GM21825 (cell line): ENCODE measurements at regions not wholly inside any gene's neighbourhood (a gene's known extent, or its start where the extent isn't known, plus 50 kb on each side); places are given as distances from the start of the nearest gene placed in this dataset.

Source experiments
- ATAC-seq: cut with Tn5 transposase; IDR thresholded peaks from one replicate; pipeline ENCODE4 v1.9.1; 2021; ENCODE audit warnings: mild to moderate bottlenecking, moderate library complexity; ENCODE audit not compliant: unreplicated experiment

DNA sequence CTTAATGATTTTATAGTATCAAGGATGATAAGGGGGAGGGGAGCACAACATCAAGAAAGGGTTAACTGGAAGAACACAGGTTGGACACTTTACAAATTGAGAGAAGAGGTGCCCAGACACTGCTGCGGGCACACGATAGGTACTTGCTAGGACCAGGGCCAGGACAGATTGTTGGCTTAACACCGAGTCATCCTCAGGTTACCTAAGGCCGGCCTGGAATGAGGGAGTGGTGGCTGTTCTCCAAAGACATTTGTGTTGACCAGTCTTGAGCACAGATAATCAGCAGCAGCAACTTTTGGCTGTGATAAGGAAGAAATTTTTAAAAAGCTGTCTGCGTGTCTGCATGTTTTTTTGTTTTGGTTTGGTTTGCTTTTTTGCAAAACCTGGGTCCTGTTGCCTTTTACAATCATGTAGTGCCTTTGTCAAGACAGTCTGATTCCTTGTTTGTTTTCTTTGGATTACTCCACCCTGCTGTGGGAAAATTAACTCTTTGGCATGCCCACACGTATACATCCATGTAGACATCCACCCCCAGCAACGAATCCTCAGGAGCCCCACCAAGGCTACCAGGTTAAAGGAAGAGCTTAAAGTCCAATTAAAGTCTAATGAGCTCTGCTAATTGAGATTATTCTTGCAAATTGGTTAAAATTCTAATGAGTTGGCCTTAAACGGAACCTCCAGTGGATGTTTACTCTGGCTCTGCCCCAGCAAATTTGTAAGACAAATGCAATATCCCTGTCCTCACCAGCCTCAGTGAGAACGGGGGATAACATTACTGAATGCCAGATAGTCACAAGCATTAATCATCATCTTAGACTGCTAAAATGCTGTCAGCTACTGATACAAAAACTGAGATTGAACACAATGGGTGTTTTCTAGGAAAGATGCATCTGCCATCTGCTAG lies 382.3 kb downstream of the ACTL7B start:
- ATAC-seq, result no peak

DNA sequence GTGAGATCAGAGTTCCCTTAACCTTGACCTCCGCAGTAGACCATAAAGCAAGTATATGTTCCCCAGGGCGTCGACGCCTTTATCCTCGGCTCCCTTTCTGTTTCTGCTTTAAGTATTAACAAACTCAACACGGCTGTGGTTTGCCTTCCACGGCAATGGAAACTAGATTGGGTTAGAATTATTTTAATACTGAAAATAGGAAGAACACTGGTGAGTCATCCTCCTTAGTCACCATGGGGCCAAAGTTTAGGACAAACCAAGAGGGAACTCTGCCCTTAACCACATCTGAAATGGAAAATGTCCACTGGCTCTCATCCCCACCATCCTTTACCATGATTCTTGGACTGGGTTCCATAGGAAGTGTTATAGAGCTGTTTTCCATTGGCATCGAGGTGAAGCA lies 386.1 kb downstream of the ACTL7B start:
- ATAC-seq, result no peak

DNA sequence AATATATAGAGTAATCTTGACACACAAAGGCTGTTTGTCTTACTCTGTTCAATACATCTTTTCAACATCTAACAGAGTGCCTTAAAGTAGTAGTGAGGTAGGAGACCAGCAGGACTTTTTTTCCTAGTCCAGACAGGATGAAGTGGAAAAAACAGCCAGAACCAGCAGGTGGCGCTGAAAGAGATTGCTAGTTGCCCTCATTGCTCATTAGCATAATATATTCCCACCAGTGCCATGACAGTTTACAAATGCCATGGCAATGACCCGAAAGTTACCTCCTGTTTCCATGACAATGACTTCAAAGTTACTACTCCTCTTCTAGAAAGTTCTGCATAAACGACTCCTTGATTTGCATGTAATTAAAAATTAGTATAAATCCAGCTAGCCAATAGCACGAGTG lies 387.4 kb downstream of the ACTL7B start:
- ATAC-seq, result no peak

DNA sequence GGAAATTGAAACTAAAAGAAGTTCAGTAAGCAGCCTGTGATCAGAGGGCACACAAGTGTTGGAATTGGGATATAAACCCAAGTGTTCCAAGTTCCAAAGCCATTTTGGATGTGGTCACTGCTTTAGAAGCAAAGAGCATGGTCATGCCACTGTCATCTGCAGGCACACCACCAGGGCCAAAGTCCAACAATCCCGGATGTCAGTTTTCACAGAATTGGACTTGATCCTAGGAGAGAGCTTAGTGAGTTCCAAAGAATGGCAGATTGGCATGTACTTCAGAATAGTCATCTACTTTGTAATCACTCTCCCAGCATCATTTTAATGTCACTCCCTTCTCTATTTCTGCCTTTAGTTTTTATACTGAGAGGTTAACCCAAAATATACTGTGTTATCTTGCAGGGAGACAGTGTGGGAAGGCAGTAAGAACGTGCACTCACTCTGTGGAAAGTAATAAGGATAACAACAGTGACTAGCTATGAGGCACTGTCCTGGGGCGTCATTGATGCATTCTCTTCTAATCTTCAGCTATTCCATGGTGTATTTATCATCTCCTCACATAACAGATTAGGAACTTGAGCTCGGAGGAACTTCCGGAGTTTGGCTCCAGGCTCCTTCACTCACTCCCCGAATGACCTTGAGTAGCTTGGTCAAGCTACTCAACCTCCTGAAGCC lies 388.0 kb downstream of the ACTL7B start:
- ATAC-seq, result no peak

DNA sequence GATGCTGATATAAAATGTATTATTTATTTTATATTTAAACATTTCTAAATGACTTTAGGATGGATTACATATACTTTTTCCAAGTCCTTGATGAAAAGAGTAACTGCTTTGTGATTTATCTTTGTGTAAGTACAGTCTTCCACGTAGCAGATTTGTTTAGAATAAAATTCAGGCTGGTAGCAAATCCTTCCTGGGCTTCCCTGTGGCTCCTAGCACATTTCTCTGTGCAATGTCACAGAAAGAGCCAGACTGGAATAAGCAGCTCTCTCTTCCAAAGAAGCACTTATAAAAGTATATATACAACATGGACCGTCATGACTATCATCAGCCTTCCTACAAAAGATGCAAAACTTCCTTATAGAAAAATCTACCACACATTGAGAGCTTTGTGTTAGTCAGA lies 388.6 kb downstream of the ACTL7B start:
- no peak for ATAC-seq

DNA sequence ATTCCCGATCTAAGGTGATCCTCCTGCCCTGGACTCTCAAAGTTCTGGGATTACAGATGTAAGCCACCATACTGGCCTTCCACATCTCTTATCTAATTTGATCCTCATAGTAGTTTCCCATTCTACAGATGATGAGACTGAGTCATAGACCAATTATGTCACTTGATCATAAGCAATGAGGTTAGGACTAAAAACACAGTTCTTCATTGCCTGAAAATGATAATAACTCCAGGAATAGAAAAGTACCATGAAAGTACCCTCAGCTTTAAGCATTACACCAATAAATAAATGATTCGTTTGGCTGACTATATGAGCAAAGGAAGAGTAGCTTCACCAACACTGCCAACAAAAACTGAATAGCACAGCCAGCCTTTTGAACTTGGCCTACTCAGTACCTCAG lies 389.5 kb downstream of the ACTL7B start:
- no peak for ATAC-seq

DNA sequence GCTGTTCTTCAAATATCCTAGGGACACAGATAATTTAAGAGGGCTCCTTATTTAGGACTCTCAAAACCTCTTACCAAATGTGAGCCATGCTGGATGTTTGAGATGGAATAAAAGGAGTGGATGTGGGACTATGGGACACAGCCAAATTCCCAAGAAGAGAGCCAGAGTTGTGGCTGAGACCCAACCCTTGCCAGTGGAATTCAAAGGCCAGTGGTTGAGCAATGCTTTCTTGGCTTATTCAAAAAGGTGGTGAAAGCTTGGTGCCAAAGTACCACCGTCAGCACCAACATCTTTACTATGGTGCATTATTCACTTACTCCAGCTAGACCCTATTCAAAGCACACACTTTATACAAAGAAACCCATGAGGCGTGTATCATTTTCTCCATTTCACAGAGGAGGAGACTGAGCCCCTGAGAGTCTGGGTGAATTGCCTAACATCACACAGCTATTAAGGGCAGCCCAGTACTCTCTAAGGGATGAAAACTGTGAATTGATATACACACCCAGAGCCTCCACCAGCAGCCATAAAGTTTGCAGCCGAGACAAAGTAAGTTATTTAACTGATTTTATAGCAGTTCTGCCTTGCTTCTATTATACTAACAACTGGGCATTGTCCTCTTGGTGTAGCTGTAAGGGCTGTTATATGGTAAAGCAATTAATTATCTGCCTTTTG lies 391.7 kb downstream of the ACTL7B start:
- ATAC-seq, result no peak

DNA sequence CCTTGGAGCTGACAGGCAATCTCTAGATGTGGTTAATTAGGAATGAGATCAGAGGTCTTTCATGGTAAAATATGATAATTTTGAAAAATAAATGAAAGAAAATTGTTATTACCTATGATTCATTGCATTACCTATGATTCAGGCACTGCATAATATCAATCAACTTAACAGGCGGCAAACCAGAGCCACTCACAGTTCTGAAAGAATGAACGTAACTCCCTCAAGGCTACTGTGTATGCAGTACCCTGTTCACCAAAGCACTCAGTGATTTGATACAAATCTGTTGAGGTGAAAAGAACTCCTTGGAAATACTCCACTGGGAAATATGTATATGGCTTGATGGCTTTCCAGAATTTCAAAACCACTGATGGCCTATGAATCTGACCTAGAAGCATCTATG lies 398.9 kb downstream of the ACTL7B start:
- ATAC-seq, result no peak

DNA sequence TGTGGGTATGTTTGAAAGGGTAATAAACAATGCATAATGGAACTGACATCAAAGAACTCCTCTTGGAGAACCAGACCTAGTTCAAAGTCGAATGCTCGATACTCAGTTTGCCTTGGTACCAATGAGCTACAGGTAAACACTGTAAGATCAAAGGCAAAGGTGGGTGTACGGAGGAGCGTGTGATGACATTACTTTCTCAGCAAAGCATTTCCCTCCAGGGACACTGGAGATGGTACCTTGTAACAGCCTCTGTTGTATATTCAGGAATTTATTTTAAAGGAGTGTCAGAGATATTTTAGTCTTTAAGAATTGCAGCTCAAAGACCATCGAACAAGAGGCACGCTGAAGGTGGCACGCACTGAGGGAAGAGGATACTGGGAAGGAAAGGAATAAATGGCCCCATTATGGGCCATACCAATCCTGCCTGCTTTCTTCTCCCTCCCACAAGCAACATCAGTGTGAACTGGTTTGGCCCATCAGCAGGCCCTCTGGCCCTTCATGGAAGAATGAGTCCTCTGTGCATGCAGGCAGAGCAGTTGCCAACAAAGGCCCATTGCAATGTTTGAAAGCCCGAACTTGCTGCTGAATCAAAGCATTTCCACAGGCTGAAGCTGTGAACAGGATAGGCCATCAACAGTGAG lies 410.2 kb downstream of the ACTL7B start:
- ATAC-seq, result no peak

DNA sequence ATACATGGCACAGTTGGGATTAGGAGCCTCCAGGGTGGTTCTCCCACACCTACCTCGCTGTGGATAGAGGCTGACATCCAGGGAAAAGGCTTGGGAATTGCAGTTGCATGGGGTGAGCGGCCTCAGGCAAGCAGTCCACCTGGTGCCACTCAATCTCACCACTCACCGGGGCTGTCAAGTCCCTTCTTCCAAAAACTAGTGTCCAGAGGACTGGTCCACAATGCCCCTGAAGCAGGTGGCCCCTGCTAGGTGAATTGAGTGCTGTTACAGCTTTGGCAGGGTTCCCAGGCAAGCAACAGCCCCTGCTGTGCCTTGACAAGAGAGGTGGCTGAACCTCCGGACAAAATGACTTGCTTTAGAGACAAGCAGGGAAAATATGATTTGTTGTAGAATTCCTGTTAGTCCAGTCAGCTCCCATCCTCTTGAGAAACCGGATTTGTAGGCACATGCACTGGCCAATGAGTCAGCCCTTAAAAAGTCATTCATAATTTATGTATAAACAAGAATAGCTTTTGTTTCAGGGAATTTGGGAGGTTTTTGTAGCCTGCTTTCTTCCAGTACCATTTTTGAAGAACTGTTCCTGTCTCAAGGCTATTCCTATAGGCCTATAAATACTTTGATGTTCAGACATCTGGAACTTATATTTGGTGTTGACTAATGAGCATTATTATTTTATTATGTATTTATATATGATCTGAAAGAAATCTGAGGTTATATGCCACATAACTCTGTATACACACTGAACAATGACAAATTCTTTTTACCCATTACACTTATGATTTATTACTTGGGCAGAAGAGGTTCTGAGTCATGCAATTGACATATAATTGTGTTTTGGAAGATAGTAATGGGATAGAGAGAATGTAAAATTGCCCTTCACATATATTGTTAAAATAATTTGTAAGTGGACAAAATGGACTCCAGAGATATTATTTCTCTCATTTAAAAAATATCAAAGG lies 411.1 kb downstream of the ACTL7B start:
- ATAC-seq, result no peak

DNA sequence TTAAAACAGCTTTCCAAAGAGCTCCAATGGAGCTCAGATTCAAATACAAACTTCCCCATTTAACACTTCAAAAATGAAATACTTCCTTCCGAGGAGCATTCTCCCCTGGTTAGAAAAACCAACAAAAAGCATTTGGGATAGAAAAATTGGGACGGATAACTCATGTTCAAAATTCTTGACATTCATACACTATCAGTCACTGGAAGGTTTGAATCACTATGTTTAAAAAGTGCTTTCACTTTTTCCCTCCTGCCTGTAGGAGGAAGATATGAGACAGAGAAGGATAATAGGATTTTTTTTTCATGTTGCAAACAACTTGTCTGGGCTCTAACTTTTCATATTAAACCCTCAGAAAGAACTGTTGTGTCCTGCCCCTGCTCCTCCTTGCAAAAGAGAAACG lies 412.0 kb downstream of the ACTL7B start:
- ATAC-seq, result no peak

DNA sequence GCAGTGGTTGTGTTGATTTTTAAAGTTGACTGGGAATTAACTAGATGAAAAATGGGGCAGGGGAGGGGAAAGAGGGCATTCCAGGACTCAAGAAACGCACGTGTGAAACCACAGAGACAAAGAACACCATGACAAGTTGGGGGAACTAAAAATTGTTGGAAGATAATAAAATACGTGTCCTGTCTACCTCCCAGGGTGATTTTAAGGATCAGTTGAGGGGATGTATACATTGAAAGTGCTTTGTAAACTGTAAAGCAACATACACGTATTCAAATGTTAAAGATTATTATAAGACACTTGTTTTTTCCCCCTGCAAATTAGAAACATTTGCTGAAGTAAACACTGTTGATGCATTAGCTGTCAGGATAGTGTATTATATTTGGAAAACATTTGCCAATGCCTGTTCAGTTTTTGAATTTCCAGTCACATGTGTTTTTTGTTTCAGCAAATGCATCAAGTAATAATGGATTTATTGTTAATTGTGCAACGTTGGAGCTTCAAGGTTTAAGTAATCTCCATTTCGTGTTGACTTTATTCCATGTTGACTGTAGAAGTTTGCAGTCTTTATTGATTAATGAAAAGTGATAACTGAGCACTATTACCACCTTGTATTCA lies 412.7 kb downstream of the ACTL7B start:
- no peak for ATAC-seq

DNA sequence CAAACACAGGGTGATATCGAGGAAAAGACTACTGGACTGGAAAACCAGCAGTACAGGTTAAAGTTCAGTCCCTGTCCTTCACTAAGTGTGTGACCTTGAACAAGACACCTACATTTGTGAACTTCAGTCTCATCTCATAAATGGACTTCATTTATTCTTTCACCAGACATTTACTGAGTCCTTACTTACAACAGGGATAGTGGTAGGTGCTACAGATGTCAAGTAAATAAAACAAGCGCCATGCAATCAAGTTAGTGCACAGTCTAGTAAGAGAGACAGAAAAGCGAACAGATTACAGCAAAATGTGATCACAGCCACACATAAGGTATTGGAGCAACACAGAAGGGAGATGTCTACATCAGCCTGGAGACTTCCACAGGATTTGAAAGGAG lies 413.2 kb downstream of the ACTL7B start:
- ATAC-seq, result no peak

DNA sequence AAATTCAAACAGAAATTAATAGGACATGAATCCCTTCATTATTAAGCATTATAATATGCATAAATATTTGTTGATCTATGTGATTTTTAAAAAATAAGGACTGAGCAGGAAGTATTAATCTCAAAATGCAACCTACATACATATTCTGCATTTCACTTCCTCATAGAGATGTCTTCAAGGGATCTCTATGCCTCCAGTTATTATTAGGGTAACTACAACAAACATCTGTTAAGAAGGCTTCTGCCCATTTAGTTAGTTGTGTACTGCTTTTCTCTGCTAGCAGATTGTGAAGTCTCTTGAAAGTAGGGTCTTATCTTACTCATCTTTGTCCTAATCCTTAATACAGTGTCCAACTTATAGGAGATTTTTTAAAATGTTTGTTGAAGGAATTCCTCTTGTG lies 414.1 kb downstream of the ACTL7B start:
- no peak for ATAC-seq

DNA sequence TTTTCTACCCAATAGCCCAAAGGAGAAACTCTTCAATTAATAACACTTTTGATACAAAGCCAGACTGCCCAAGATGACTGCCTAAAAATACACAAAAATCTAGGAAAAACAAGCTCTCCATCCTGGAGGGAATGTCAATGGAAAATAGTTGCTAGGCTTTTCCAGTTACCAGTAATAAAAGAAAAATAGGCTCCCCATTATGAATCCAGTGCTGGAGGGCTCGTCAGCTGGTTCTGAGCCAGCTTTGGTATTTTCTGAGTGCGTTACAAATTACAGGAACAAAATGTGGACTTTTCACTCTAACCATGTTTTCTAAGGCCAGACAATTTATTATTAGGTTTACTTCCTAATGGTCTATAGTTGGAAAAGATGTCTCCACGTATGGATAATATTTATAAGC lies 414.5 kb downstream of the ACTL7B start:
- no peak for ATAC-seq

DNA sequence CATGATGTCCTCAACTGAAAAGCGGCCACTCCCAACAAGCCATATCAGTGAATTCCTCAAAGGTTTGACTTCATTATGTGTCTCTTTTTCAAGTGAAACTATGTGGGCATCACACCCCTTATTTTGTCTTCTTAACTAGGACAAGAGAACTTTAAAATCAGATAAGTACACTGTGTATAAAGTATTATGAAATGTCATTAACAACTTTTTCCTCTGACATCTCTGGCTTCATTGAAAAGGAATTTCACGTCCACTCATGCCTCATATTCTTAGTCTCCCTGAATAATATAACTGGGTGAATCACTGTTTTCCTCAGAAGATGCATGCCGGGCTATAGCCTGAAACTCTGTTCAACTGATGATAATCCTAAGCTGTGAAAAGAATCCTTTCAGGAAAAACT lies 415.8 kb downstream of the ACTL7B start:
- ATAC-seq, result no peak

DNA sequence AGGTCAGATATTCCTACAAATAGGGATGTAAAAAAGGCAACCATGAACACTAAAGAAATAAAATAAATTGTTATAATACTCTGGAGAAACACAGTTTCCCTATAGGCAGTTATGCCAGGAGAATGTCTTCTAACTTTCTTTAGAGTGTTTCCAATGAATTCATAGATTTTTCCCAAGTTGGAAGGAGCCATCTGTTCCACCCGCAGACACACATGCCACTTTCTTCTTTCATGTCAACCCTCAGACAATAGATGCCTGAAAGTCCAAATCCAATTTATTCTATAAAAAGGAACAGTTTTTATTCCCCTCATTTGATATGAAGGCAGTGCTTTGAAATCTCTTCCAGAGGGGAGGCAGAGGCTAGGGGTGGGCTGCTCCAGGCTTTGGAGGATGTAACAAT lies 418.1 kb downstream of the ACTL7B start:
- ATAC-seq, result no peak

DNA sequence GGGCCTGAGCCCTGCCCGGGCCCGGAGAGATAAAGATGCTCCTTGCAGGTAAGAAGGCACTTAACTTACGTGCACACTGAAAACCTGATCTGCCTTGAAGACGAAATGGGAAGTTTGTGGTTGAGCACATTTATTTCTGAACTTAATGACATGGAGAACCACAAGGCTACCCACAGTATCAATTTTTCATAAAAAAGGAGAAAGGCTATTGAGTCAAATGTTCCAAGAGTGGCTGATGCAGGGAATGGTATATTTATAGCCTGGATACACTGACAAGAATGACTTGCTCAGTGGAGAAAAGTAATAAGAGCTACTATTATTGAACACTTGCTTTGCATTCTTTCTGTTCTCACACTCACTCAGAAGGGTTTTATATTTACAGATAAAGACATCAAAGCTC lies 419.3 kb downstream of the ACTL7B start:
- ATAC-seq, result no peak

DNA sequence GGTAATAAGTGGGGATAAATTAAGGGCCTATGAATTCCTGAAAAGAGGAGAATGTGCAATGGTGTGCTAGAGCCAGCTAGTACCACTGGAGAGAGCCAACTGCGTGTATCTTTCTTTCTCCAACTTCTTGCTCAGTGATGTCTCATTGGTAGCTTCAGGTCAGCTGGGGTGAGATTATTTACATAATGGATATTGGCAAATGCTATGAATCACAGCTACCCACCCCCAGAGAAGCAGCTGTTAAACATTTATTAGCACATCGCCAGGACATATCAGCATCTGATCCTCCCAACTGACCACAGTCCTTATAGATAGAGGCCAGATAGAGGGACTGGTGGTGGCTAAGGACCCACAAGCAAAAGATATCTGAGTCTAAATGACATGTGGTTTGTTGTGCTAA lies 421.3 kb downstream of the ACTL7B start:
- ATAC-seq, result no peak

DNA sequence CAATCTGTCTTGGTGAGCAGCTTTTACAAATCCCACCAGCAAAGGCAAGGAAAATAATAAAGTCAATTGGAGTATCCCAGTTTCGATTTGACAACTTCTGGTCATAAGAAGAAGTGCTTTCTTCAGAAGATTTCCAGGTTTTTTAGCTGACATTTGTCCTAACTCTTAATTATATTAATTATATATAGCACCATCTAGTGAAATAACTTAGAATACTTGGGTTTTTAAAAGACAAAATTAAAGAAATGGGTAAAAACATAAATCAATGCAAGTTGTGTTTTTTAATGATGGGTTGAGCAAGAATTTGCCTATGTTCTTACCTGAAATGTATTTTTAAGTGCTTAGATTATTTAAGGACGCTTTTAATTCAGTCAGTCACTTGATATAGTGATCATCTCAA lies 421.8 kb downstream of the ACTL7B start:
- ATAC-seq, result no peak
